Bone marrow (tissue), 2 donors: ENCODE measurements at regions not wholly inside any gene's neighbourhood (a gene's known extent, or its start where the extent isn't known, plus 50 kb on each side); places are given as distances from the start of the nearest gene placed in this dataset.

Source experiments
- DNase-seq, 2 donors: peaks; one replicate each; lab custom pipeline; 2025; lab: John Stamatoyannopoulos, UW

DNA sequence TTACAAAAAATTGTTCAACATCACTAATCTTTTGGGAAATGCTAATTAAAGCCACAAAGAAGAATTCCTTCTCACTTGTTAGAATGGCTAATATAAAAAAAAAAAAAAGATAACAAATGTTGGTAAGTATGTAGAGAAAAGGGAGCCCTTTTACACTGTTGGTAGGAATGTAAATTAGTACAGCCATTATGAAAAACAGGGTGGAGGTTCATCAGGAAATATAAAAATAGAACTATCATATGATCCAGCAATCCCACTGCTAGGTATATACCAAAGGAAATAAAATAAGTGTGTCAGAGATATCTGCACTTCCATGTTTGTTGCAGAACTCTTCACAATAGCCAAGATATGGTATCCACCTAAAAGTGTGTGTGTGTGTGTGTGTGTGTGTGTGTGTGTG is 83.5 kb upstream of the RGMB start:
- DNase-seq: no peak

DNA sequence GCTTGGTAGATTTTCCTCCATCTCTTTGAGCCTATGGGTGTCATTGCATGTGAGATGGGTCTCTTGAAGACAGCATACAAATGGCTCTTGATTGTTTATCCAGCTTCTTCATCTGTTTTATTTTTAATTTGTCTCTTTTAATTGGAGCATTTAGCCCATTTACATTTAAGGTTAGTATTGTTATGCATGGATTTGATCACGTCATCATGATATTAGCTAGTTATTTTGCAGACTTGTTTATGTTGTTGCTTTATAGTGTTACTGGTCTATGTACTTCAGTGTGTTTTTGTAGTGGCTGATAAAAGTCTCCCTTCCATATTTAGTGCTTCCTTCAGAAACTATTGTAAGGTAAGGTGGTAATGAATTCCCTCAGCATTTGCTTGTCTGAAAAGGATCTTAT is 78.6 kb upstream of the RGMB start:
- no peak for DNase-seq

DNA sequence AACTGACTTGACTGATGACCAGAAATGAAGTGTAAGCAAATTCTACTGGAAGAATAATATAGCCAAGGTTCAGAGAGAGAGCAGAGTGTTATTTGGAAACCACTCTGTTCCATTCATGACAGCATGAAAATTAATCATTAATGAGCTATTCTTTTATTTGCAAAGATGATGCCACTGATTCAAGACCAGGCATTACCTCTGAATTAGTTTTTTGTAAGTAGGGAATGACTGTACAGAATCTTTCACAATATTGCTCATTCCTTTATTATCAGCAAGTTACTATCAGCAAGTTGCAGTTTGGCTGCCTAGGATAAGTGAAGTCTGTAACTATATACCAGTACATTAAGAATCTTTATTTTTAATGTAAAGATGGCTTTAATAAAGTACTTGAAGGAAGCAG is 75.1 kb upstream of the RGMB start:
- no peak for DNase-seq

DNA sequence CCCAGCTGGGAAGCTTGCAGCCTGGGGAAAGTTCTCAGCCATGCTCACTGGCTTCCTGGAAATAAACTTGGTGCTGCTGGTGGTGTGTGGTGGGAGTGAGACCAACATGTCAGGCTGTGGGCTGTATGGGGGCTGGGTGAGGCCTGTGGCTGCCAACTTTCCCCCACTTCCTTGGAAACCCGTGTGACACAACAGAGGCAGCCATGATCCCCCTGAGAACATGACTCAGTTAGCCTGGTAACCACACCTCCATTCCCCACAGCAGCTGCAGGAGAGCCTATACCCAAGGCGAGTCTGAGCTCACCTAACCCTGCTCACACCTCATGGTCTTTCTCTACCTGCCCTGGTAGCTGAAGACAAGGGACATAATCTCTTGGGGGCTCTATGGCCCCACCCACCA is 72.7 kb upstream of the RGMB start:
- DNase-seq: no peak

GRCh38 chr5:98705841-98706240 is 67.6 kb upstream of the RGMB start:
- no peak for DNase-seq

DNA sequence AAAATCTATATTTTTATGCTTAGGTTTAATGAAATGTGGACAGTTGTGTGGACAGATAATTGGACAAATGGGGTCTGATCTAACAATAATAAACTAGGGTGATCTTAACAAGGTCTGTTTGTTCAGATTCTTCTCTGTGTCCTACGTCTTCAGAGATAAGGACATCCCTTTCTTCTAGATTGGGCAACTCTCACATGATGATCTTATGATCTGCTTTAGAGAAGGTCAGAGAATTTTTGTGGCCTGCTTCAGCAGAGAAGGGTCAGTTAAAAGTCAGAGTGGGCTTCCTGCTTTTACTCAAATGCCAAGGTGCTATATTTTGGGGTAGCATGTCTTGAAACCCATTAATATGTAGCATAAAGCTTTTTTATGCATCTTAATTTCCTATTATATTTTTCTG is 63.8 kb upstream of the RGMB start:
- DNase-seq: no peak

DNA sequence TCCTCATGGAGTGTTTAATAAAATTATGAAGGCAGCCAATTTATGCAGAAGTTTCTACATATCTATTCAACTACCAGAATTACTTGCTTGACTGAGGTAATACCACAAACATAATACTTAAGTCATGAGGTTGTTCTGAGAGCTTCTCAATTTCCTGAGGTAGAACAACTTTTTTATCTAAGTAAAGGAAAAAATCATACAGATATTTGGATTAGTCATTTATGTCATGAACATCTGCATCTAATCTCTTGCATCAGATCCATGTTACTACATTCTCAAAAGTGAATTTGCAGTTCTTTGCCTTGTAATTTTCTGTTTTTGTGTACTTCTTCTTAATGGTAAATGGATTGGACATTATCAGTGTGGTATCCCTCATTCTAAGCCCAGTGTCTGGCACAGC is 60.4 kb upstream of the RGMB start:
- DNase-seq: no peak

DNA sequence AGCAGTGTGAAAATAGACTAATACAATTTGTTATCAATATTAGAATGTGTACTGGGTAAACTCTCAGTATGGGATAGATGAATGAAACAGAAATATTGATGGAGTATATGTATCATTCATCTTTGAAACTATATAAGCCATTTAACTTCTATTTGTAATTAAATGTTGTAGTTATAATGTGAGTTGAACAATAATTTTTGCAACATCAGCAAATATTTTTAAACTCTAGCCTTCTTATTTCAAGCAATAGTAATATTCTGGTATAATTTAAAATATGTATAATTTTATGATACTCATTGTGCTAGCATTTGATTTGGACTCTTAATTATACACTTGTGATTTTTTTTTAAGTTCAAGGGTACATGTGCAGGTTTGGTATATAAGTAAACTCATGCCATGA is 59.6 kb upstream of the RGMB start:
- no peak for DNase-seq

DNA sequence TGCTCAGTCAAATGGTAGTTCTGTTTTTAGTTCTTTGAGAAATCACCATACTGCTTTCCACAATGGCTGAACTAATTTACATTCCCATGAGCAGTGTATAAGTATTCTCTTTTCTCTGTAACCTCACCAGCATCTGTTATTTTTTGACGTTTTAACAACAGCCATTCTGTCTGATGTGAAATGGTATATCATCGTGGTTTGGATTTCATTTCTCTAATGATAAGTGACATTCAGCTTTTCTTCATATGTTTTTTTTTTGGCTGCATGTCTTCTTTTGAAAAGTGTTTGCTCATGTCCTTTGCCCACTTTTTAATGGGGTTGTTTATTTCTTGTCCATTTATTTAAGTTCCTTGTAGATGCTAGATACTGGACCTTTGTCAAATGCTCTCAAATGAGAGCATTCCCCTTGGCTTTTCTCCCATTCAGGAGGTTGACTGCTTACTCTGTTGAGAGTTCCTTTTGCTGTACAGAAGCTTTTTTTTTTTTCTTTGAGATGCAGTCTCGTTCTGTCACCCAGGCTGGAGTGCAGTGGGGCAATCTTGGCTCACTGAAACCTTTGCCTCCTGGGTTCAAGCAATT is 58.7 kb upstream of the RGMB start:
- no peak for DNase-seq

GRCh38 chr5:98721231-98721928 is 52.1 kb upstream of the RGMB start:
- no peak for DNase-seq

GRCh38 chr5:98722188-98722587 is 51.3 kb upstream of the RGMB start:
- DNase-seq: no peak

DNA sequence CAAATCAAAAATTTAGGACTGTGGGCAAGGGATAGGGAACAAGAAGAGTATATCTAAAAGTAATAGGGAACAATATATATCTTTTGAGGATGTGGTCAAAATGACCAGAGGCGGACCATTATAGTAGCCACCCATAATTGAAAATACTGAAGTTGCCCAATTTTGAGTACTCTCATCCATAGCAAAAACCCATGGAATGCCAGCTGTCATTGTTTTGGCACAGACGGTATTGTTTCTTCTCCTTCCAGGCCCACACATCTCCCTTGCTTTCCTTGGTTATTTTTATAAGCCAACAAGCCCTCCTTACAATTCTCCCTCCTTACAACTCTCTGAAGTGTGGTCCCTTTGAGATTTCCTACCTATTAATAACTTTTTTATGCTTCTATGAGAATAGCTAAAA is 50.4 kb upstream of the RGMB start:
- DNase-seq: no peak
